ENCODE measurements at regions not wholly inside any gene's neighbourhood (a gene's known extent, or its start where the extent isn't known, plus 50 kb on each side); places are given as distances from the start of the nearest gene placed in this dataset.

GRCh38 chr14:85762526-85762925, 232.6 kb downstream of the FLRT2 start:
- no peak for DNase-seq (ENCODE audit: low read depth)
- no peak for TF ChIP-seq CTCF (IDR thresholded peaks at IDR 0.05; ENCODE audit: insufficient read depth, low read depth, low read length, missing control alignments)
- no peak overlapping the region for H3K4me3 ChIP-seq (ENCODE audit: low read depth, low read length)

GRCh38 chr14:85752175-85752574, 222.2 kb downstream of the FLRT2 start:
- TF ChIP-seq CTCF (IDR thresholded peaks at IDR 0.05; ENCODE audit: insufficient read depth, low read depth, low read length, missing control alignments), result no peak
- no peak for DNase-seq (ENCODE audit: low read depth)
- no peak overlapping the region for H3K4me3 ChIP-seq (ENCODE audit: low read depth, low read length)

- H3K4me3 ChIP-seq (ENCODE audit: low read depth, low read length), result no peak overlapping the region
- no peak for DNase-seq (ENCODE audit: low read depth)
- no peak for TF ChIP-seq CTCF (IDR thresholded peaks at IDR 0.05; ENCODE audit: insufficient read depth, low read depth, low read length, missing control alignments)
These were observed 214.6 kb downstream of the FLRT2 start for GRCh38 chr14:85744573-85744972.

- DNase-seq (ENCODE audit: low read depth), result no peak
- no peak for TF ChIP-seq CTCF (IDR thresholded peaks at IDR 0.05; ENCODE audit: insufficient read depth, low read depth, low read length, missing control alignments)
- H3K4me3 ChIP-seq (ENCODE audit: low read depth, low read length), result no peak overlapping the region
These were observed 202.1 kb downstream of the FLRT2 start for GRCh38 chr14:85732031-85732430.

GRCh38 chr14:85731186-85731585, 201.2 kb downstream of the FLRT2 start:
- DNase-seq (ENCODE audit: low read depth), result no peak
- no peak for TF ChIP-seq CTCF (IDR thresholded peaks at IDR 0.05; ENCODE audit: insufficient read depth, low read depth, low read length, missing control alignments)
- H3K4me3 ChIP-seq (ENCODE audit: low read depth, low read length), result no peak overlapping the region

- no peak for DNase-seq (ENCODE audit: low read depth)
- H3K4me3 ChIP-seq (ENCODE audit: low read depth, low read length), result no peak overlapping the region
- no peak for TF ChIP-seq CTCF (IDR thresholded peaks at IDR 0.05; ENCODE audit: insufficient read depth, low read depth, low read length, missing control alignments)
These were observed 198.6 kb downstream of the FLRT2 start for GRCh38 chr14:85728476-85729065.

- no peak overlapping the region for H3K4me3 ChIP-seq (ENCODE audit: low read depth, low read length)
- DNase-seq (ENCODE audit: low read depth), result no peak
- TF ChIP-seq CTCF (IDR thresholded peaks at IDR 0.05; ENCODE audit: insufficient read depth, low read depth, low read length, missing control alignments), result no peak
These were observed 184.1 kb downstream of the FLRT2 start for GRCh38 chr14:85714069-85714468.

Data from GM12865 (cell line).